GM23338 (cell line): ENCODE measurements at regions not wholly inside any gene's neighbourhood (a gene's known extent, or its start where the extent isn't known, plus 50 kb on each side); places are given as distances from the start of the nearest gene placed in this dataset.

Source experiments
- ATAC-seq: fragments of 200-7000 bp; cut with Tn5 transposase; 3 replicates; pipeline ENCODE4 v1.9.1; 2020
- DNase-seq: peaks from one replicate; pipeline ENCODE4 v3.0.0-alpha.2; 2015; ENCODE audit warnings: low spot score
- H2AFZ ChIP-seq: fragments of 200-600 bp; sonication (generic); 2 replicates; pipeline ENCODE4 v1.8.0; 2016; ENCODE audit warnings: antibody characterized with exemption, mild to moderate bottlenecking, moderate library complexity
- H3F3A ChIP-seq: fragments of 200-600 bp; sonication (generic); replicated peaks from 2 replicates; pipeline ENCODE4 v1.8.0; 2017; ENCODE audit warnings: antibody characterized with exemption, mixed run types, low read depth
- H3K27ac ChIP-seq: fragments of 200-600 bp; sonication (generic); 2 replicates; pipeline ENCODE4 v1.6.1; 2016; ENCODE audit warnings: low read depth
- H3K27me3 ChIP-seq: fragments of 200-600 bp; sonication (generic); 2 replicates; pipeline ENCODE4 v1.8.0; 2016; ENCODE audit warnings: mild to moderate bottlenecking, mixed run types, moderate library complexity; ENCODE audit not compliant: insufficient read depth
- H3K36me3 ChIP-seq: fragments of 200-600 bp; sonication (generic); 2 replicates; pipeline ENCODE4 v1.8.0; 2016; ENCODE audit warnings: mild to moderate bottlenecking; ENCODE audit not compliant: insufficient read depth
- H3K4me1 ChIP-seq: fragments of 200-600 bp; sonication (generic); 2 replicates; pipeline ENCODE4 v1.8.0; 2016; ENCODE audit warnings: mild to moderate bottlenecking, moderate library complexity; ENCODE audit not compliant: insufficient read depth
- H3K4me2 ChIP-seq: fragments of 200-600 bp; sonication (generic); 2 replicates; pipeline ENCODE4 v1.7.1; 2017; ENCODE audit warnings: mixed run types
- H3K4me3 ChIP-seq: fragments of 200-600 bp; sonication (generic); 2 replicates; pipeline ENCODE4 v1.6.1; 2016; ENCODE audit warnings: mixed run types
- H3K79me2 ChIP-seq: fragments of 200-600 bp; sonication (generic); replicated peaks from 2 replicates; pipeline ENCODE4 v1.8.0; 2017; ENCODE audit warnings: mild to moderate bottlenecking; ENCODE audit not compliant: insufficient read depth
- H3K9me2 ChIP-seq: fragments of 200-600 bp; sonication (generic); 2 replicates; pipeline ENCODE4 v1.8.0; 2017; ENCODE audit not compliant: insufficient read depth
- H4K20me1 ChIP-seq: fragments of 200-600 bp; sonication (generic); replicated peaks from 2 replicates; pipeline ENCODE4 v1.8.0; 2017; ENCODE audit warnings: mild to moderate bottlenecking; ENCODE audit not compliant: insufficient read depth
- H3K27ac Mint-ChIP-seq: 2 replicates; pipeline ENCODE4 v1.8.0; 2020; ENCODE audit warnings: inconsistent platforms, mild to moderate bottlenecking, moderate library complexity, mixed read lengths
- H3K27me3 Mint-ChIP-seq: 3 replicates; pipeline ENCODE4 v1.8.0; 2022; ENCODE audit warnings: low read depth, mild to moderate bottlenecking, moderate library complexity, mixed read lengths, inconsistent platforms; ENCODE audit not compliant: insufficient read depth, poor library complexity
- H3K36me3 Mint-ChIP-seq: 3 replicates; pipeline ENCODE4 v1.8.0; 2021; ENCODE audit warnings: low read depth, mild to moderate bottlenecking, inconsistent platforms, moderate library complexity, mixed read lengths
- H3K4me1 Mint-ChIP-seq: 3 replicates; pipeline ENCODE4 v1.8.0; 2020; ENCODE audit warnings: mild to moderate bottlenecking, inconsistent platforms, mixed read lengths
- H3K4me3 Mint-ChIP-seq: 3 replicates; pipeline ENCODE4 v1.8.0; 2021; ENCODE audit warnings: moderate library complexity, mild to moderate bottlenecking, inconsistent platforms, mixed read lengths
- H3K9me3 Mint-ChIP-seq: 3 replicates; pipeline ENCODE4 v1.8.0; 2020; ENCODE audit warnings: moderate library complexity, mild to moderate bottlenecking, inconsistent platforms, mixed read lengths
- EZH2 ChIP-seq: fragments of 200-600 bp; sonication (generic); IDR thresholded peaks from one replicate; pipeline ENCODE4 v1.8.0; 2017; ENCODE audit warnings: antibody characterized with exemption, mild to moderate bottlenecking, low read depth; ENCODE audit not compliant: unreplicated experiment
- EZH2phosphoT487 ChIP-seq: fragments of 200-600 bp; sonication (generic); IDR thresholded peaks from one replicate; pipeline ENCODE4 v1.8.1; 2018; ENCODE audit warnings: antibody characterized with exemption; ENCODE audit not compliant: unreplicated experiment
- NANOG ChIP-seq: IDR thresholded peaks from 2 replicates; pipeline ENCODE4 v1.6.1; 2016; ENCODE audit warnings: antibody characterized with exemption, borderline replicate concordance
- ZNF114 ChIP-seq: fragments of 250-450 bp; sonication (Bioruptor Pico); IDR thresholded peaks from 2 replicates; pipeline ENCODE4 v1.5.0; 2020; ENCODE audit warnings: mild to moderate bottlenecking, moderate library complexity
- ZNF331 ChIP-seq: fragments of 250-450 bp; sonication (Bioruptor Pico); IDR thresholded peaks from 2 replicates; pipeline ENCODE4 v1.5.0; 2020; ENCODE audit warnings: low read depth, mild to moderate bottlenecking, moderate library complexity
- ZNF462 ChIP-seq: fragments of 250-450 bp; sonication (Bioruptor Pico); IDR thresholded peaks from 2 replicates; pipeline ENCODE4 v1.5.0; 2020; ENCODE audit warnings: mild to moderate bottlenecking, moderate library complexity
- TF ChIP-seq, protein P1 (sequence below), 2 experiments: fragments of 200-600 bp in 1 of 2; sonication (generic) in 1 of 2; conservative IDR thresholded peaks; 2 replicates each; pipeline versions ENCODE4 v1.5.1 to v1.6.1; 2016 to 2017; ENCODE audit warnings: antibody characterized with exemption in 2 of 2, low read depth in 2 of 2, mild to moderate bottlenecking in 2 of 2, moderate library complexity in 1 of 2
- TF ChIP-seq, protein P2 (sequence below): IDR thresholded peaks from one replicate; pipeline ENCODE4 v1.6.1; 2018; ENCODE audit warnings: antibody characterized with exemption; ENCODE audit not compliant: unreplicated experiment

GRCh38 chr5:44719856-44720255 lies 88.9 kb upstream of the MRPS30 start (continued):
- TF ChIP-seq, protein P1, sequence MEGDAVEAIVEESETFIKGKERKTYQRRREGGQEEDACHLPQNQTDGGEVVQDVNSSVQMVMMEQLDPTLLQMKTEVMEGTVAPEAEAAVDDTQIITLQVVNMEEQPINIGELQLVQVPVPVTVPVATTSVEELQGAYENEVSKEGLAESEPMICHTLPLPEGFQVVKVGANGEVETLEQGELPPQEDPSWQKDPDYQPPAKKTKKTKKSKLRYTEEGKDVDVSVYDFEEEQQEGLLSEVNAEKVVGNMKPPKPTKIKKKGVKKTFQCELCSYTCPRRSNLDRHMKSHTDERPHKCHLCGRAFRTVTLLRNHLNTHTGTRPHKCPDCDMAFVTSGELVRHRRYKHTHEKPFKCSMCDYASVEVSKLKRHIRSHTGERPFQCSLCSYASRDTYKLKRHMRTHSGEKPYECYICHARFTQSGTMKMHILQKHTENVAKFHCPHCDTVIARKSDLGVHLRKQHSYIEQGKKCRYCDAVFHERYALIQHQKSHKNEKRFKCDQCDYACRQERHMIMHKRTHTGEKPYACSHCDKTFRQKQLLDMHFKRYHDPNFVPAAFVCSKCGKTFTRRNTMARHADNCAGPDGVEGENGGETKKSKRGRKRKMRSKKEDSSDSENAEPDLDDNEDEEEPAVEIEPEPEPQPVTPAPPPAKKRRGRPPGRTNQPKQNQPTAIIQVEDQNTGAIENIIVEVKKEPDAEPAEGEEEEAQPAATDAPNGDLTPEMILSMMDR (conservative IDR thresholded peaks at IDR 0.05; ENCODE audit: low read depth in 2 of 2): no peak
- TF ChIP-seq NANOG: no peak

DNA sequence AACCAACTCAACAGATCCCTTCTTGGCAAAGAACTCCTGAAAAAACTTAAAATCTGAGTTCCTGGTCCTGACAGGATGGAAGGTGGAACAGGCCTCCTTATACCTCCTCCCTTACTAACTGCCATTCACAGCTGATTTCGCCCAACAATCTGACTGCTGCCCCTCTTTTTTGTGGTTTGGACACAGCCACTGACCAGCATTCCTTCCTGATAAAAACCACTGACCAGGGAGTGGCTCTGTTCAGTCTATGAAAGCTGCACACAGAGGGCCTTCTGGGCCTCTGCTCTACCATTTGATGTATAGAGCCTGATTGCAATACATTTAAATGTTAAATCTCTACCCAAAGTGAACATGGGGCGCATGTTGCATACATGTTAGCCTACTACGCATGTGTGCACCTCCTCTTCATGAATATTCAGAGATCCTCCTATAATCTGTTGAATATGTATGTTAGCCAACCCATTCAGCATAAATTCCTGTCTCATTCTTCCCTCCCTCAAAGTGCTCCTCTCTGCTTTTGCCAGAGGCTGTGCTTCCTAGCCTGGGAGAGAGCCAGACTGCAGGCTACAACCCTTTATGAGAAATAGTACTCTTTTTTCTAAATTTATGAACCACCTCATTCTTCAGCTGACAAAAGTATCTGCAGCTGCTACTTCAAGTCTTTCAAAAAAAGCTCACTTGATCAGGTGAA lies 93.7 kb upstream of the MRPS30 start:
- Mint-ChIP-seq H3K27me3 (no peaks in the 10 kb centered on the region), H3K36me3 (no peaks in the 10 kb centered on the region), H3K27ac (peak overlapping the region; percentile 41; the same call in 1 of the 2 replicates), H3K4me3 (no peak overlapping the region), H3K4me1 (no peaks in the 10 kb centered on the region; the same call in 2 of the 3 replicates), H3K9me3 (no peaks in the 10 kb centered on the region)
- Histone ChIP-seq H4K20me1 (no peaks in the 10 kb centered on the region), H2AFZ (peak overlapping the region; percentile 64), H3K9me2 (0 out of 2 replicates have a peak, but pooled peaks cover 4% of the 10 kb centered on the region), H3K4me1 (no peaks in the 10 kb centered on the region), H3F3A (no peaks in the 10 kb centered on the region), H3K27me3 (no peaks in the 10 kb centered on the region), H3K4me2 (no peak overlapping the region), H3K4me3 (no peak overlapping the region), H3K36me3 (no peaks in the 10 kb centered on the region), H3K79me2 (no peaks in the 10 kb centered on the region), H3K27ac (no peak overlapping the region)
- ATAC-seq: peak; percentile 25; the same call in 1 of the 3 replicates
- DNase-seq: no peak
- TF ChIP-seq ZNF114 (CRISPR knock-in tag) (no peak), NANOG (no peak), EZH2phosphoT487 (no peak), ZNF462 (CRISPR knock-in tag) (no peak), EZH2 (no peak), ZNF331 (no peak)
- TF ChIP-seq, protein P2, sequence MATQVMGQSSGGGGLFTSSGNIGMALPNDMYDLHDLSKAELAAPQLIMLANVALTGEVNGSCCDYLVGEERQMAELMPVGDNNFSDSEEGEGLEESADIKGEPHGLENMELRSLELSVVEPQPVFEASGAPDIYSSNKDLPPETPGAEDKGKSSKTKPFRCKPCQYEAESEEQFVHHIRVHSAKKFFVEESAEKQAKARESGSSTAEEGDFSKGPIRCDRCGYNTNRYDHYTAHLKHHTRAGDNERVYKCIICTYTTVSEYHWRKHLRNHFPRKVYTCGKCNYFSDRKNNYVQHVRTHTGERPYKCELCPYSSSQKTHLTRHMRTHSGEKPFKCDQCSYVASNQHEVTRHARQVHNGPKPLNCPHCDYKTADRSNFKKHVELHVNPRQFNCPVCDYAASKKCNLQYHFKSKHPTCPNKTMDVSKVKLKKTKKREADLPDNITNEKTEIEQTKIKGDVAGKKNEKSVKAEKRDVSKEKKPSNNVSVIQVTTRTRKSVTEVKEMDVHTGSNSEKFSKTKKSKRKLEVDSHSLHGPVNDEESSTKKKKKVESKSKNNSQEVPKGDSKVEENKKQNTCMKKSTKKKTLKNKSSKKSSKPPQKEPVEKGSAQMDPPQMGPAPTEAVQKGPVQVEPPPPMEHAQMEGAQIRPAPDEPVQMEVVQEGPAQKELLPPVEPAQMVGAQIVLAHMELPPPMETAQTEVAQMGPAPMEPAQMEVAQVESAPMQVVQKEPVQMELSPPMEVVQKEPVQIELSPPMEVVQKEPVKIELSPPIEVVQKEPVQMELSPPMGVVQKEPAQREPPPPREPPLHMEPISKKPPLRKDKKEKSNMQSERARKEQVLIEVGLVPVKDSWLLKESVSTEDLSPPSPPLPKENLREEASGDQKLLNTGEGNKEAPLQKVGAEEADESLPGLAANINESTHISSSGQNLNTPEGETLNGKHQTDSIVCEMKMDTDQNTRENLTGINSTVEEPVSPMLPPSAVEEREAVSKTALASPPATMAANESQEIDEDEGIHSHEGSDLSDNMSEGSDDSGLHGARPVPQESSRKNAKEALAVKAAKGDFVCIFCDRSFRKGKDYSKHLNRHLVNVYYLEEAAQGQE: no peak
- TF ChIP-seq, protein P1 (conservative IDR thresholded peaks at IDR 0.05; ENCODE audit: low read depth in 2 of 2): no peak
